Renal pelvis (tissue), 1 donor: ENCODE measurements at regions not wholly inside any gene's neighbourhood (a gene's known extent, or its start where the extent isn't known, plus 50 kb on each side); places are given as distances from the start of the nearest gene placed in this dataset.
"Not testable (repeated sequence)": the region's sequence is repeated elsewhere in the genome, so short reads cannot be mapped to it uniquely, and the experiment has no call there.

Source experiments
- DNase-seq: peaks from one replicate; pipeline ENCODE4 v3.0.0-alpha.2; 2013

DNA sequence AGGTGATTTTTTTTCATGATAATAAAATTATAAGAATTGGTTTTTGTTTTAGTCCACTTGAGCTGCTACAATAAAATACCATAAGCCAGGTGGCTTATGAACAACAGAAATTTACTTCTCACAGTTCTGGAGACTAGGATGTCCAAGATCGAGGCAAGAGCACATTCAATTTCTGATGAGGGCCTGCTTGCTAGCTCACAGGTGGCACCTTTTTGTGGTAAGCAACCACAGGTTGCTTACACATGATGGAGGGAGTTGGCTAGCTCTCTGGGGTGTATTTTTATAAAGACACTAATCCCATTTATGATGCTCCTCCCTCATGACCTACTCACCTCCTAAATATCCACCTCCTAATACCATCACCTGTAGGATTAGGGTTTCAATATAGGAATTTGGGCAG, 1248.5 kb upstream of the TENM3 start:
- DNase-seq: no peak

DNA sequence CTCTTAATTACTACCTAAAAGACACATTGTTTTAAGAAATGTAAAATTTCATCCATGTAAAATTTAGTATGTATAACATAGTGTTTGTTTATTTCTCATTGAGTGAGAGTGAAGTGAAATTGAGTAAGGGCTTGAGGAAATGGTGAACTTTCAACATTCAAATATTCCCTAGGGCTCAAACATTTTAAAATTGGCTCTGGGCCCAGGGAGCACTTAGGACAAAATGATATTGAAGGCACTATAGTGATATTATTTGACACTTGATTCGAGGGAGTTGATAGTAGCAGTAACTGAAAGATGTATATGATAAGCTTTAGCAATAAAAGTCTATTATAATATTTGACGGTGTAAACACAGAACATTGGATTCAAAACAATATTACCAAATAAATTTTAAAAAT, 1244.0 kb upstream of the TENM3 start:
- DNase-seq: no peak

DNA sequence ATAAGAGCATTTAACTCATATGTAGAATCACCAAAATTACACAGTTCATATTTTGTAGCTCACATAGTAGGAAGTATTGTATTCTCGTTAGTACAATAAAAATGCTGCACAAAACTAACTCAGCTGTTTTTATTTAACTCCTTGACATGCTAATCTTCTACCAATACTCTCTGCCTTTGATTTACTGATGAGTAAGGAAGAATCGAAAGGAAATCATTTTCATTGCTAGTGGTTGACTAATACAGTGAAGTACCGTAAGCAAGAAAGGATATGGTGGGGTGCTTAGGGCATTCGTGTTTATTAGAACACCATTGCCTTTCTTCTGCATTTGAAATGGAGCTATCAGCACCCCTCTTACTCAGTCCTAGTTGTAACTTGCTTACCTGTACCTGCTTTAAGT, 1239.1 kb upstream of the TENM3 start:
- DNase-seq: no peak

DNA sequence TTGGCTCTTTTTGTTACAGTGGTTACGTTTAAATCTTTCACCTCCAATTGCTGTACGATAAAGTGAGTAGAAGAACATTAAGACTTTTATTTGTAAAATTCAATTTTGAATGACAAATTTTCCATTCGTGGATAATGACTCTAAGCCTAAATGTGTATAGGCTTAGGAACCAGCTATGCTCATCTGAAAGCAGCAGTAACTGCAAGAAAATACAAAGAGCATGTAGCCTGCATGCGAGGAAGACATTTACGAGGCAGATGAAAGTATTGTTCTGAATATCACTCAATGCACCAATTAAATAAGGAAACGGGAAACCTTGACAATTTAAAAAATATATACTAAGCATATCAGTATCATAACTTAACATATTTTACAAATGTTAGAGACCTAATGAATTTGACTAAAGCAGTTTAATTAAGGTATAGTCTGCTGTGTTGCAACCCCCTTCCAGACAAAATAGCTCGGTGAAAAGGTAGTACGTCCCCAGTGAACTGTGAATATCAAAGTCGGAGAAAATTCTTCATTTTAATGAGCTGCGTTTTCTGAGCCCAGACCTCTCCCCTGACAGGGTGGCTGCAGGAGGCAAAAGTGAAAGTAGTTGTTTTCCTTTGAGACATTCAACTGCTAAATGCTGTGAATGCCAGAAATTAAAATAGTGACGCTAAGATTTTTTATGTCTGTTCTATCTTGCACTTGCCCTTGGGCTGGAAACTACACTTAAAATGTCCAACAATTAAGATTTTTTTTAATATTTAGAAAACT, 1236.5 kb upstream of the TENM3 start:
- no peak for DNase-seq

DNA sequence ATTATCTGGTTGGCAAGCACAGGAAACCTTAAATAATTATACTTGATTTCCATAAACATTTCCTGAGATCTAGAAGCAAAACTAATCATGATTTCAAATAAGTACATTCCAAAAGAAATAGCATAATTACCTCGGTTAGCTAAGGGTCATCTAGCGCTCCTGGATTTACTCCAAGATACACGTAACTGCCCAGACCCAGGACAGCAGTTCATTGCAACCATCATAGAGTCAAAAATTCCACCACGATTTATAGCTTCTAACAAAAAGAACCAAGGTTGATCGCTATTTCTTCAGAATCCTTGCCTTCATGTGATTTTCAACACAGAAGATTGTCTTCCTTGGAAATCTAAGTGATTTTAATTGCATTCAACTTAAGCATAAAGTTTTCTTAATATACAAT, 1235.5 kb upstream of the TENM3 start:
- no peak for DNase-seq

DNA sequence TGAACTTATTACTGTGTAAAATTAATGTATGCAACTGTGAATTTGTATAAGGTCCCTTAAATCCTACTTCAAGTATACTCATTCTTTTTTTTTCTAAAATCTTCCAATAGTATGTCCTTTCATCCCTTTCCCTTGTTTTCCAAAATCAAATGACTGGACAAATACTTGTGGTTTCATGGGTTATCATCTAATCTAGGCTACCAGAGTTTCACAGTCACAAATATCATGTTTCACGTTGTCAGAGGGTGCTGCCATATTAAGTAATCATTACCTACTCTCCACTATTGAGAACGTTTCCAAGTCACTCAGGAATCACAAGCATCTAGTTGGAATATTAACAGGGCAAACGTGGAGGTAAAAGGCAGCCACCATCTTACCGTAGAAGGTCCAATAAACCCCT, 1235.0 kb upstream of the TENM3 start:
- no peak for DNase-seq

DNA sequence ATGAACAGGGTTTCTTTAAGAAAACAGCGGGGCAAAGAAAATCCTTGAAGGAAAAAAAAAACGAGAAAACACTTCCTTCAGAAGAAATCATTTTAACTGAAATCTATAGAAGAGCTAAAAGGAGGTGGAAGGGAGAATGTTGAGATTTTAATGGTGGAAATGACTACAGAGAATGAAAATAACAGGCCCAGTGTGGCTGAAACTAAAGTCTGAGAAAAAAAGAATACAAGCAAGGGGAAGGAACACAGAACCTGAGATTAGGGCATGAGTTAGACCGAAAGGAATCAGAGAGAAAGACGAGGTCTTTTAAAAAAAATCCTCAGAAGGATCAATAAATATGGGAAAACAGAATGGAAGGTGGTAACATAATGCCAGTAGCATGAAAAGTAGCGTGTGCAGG, 1230.0 kb upstream of the TENM3 start:
- no peak for DNase-seq

DNA sequence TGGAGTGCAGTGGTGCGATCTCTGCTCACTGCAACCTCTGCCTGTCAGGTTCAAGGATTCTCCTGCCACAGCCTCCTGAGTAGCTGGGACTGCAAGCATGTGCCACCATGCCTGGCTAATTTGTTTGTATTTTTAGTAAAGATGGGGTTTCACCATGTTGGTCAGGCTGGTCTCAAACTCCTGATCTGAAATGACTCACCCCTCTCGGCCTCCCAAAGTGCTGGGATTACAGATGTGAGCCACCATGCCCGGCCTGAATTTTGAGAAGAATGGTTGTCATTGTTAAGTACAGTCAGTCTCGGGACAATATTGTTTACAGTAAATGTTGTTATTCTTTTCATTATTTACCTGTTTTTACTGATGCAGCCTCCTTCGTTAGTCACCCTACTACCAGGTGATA, 1226.2 kb upstream of the TENM3 start:
- no peak for DNase-seq

DNA sequence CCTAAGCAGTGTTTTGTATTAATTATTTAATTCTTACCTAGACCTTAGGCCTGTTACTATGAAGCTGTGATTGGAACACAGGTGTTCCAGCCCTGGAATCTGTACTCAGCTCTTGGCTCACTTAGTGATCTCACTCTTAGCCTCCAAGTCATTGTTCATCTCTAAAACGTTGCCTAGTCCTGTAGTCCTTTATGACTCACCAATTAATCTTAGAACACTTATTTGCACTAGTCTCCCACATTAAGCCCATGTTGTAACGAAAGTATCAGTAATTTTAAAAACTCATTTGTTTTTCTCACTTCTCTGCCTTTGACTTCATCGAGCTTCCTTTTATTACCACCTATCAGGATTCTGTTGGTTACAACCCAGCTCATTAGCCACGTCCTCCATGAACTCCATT, 1224.7 kb upstream of the TENM3 start:
- DNase-seq: no peak

DNA sequence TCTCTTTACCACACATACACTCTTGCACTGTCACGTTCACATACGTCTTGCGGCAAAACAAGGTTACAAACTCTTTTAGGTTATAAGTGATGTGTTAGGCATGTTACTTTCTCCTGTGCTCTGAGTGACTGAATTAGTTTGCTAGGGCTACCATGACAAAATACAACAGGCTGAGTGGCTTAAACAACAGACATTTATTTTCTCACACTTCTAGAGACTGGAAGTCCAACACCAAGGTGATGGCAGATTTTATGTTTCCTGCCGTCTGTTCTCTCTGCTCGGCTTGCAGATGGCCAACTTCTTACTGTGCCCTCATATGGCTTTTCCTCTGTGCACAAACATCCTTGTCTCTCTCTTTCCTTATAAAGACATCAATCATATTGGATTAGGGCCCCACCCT, 1224.3 kb upstream of the TENM3 start:
- peak; percentile 56 for DNase-seq

DNA sequence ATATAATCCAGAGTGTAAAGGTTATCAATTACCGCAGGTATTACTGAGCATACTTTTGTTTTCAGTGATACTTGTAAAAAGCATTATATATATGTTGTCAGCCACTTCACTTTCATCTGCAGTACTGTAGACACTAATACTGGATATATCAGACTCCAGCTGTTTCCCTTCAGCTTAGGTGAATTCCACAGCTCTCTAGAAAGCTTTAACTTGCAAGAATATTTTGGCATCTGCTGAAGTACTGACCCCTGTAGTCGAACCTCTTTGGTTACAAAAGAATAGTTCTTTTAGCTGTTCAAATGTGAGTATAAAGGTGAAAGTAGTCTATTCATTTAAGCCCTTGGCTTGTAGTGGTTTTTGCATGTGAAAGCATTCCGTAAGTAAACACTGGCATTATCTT, 1222.7 kb upstream of the TENM3 start:
- peak; percentile 56 for DNase-seq

DNA sequence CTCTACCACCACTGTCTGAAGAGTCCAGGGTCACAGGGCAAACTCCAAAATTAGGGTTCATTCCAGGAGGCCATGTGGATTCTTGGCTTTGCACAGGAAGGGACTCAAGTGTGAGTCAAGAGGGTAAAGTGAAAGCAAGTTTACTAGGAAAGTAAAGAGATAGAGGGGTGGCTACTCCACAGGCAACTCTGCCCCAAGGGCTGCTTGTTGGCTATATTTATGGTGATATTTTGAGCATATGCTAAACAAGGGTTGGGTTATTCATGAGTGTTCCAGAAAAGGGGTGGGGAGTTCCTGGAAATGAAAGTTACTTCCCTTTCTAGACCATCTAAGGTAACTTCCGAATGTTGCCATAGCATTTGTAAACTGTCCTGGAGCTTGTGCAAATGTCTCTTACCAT, 1222.0 kb upstream of the TENM3 start:
- no peak for DNase-seq

DNA sequence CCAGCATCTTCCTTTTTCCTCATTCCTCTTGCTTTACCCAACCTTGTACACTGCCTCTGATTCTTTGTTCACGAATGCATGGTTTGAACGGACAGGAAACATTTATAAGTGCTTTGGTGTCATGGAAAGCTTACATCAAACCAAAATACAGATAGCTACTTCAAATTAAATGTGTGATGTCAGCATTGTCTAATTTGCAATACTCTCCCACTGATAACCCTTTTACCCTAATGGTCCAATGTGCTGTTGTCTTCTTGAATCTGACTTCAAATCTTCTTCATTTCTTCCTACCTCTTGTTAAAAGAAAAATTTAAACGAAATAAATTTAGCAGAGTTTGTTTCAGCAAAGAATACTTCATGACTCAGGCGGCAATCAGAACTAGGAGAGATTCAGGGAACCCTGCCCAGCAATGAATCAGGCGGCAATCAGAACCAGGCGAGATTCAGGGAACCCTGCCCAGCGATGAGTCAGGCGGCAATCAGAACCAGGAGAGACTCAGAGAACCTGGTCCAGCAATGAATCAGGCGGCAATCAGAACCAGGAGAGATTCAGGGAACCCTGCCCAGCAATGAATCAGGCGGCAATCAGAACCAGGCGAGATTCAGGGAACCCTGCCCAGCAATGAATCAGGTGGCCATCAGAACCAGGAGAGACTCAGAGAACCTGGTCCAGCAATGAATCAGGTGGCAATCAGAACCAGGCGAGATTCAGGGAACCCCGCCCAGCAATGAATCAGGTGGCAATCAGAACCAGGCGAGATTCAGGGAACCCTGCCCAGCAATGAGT, 1212.9 kb upstream of the TENM3 start:
- DNase-seq: not testable (repeated sequence)

DNA sequence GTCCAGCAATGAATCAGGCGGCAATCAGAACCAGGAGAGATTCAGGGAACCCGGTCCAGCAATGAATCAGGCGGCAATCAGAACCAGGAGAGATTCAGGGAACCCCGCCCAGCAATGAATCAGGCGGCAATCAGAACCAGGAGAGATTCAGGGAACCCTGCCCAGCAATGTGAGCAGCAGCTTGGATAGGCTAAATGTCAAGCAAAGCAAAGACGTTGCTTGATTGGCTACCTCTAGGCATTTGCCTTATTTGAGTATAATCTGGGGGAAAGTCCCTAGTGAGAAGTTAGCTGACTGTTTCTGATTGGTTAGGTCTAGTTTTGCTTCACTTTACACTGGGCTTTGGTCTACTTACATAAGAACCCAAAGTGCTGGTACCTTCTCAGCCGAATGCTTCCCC, 1212.2 kb upstream of the TENM3 start:
- no peak for DNase-seq

DNA sequence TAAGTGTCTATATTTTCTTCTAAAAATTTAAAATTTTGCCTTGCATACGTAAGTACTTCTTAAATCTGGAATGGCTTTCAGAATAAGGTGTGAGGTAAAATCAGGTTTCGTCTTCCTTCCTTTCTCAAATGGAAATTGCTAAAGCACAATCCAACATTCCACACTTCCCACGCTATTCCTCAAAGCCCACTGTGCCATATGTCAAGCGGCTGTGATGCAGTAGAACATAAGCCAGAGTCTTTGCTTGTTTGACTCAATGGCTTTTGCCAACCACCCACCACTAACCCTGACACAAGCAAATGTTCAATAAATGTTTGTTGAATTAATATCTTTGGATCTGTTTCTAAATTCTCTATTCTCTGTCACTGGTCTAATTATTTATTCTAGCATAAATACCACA, 1199.7 kb upstream of the TENM3 start:
- no peak for DNase-seq

DNA sequence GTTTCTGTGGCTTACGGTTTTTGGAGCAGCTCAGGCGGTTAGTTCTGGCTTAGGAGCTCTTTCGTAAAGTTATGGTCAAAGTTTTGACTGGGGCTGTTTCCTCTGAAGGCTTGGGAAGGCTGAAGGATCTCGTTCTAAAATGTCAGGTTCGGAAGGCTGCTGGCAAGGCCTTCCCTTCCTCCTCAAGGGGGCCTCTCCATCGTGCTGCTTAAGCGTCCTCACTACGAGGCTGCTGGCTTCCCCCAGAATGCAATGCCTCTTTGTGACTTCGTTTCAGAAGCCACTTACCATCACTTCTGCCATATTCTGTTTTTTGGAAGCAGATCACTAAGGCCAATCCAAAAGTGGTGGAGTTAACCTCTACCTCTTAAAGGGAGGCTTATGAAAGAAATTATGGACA, 1196.4 kb upstream of the TENM3 start:
- DNase-seq: no peak

DNA sequence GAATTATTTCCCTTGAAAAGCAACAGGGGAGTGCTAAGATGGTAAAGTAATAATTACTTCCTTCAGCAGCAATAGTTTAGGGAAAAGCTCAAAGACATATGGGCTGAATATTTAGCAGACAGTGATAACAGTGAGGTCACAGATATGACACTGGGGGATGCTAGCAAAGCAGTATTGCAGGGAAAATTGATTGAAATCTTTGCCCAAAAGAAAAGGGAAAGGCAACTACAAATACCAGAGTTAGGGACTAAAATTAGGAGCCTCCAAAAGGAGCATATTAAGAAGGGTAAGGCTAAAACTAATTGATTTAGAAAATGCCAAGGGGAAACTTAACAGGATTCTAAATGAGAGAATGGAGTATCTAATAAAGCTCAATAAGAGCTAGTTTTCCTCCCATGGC, 1191.3 kb upstream of the TENM3 start:
- no peak for DNase-seq

DNA sequence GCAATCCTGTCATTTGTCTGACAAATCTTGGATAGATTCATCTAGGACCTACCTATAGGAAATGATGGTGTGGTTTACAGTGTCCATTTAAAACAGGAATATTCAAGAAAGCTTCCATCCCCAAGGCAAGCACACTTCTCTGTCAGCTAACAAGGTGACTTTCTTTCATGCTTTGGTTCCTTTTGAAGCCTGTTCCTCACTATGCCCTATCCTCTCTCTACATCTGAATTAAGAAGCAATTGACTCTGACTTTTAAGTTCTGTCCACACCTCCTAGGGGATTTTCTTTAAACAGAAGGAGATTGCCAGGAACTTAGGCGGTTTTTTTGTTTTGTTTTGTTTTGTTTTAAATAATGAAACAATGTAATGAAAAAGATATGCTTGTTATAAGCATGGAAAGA, 1181.4 kb upstream of the TENM3 start:
- DNase-seq: no peak

DNA sequence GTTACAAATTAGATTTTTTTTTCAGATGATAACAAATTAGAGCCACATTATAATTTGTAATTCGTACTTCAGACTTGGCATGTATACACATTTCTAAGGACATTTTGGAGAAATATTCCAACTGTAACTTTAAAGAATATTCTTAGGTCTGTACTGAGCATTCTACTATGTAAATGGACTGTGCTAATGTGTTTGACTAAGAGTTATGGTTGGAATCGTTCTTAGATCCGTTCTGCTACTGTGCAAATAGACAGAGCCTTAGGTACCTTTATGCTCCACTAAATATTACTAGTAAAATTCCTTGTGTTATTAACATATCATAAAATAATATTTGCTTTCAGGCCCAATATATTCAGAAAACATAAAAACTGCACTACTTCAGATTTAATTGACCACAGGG, 1180.0 kb upstream of the TENM3 start:
- DNase-seq: no peak

DNA sequence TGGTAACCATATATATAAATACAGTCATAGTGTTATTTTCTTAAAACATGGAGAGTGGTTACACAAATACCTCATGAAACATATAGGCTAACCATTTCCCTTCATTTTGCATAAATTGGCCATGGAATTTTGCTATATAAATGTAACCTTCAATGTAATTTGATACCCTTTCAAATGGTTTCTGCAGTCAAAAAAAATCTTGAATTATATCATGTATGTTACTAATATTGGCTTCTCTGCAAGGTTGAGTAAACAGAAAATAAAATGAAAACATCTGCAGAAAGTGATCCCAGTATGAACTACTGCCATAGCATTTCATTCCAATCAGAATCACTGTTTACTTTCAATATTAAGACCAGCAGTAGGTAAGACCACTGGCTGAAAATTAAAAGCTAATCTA, 1165.9 kb upstream of the TENM3 start:
- no peak for DNase-seq

DNA sequence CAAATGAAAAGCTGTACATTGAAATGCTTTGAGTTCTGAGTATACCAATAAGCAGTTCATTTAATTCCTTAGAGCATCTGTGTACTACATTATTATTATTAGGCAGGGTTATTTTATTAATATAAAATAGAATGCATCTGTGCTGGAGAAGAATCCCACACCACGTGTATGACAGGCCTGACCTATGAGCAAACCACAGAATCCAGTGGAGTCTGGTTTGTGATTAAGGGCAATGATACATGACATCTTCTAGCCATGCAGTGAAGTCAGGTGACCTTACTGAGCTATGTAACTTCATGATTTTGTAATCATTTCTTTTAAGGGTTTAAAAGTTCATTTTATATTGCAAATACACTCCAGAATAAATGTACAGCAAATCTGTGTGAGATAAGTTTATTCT, 1165.0 kb upstream of the TENM3 start:
- DNase-seq: no peak

DNA sequence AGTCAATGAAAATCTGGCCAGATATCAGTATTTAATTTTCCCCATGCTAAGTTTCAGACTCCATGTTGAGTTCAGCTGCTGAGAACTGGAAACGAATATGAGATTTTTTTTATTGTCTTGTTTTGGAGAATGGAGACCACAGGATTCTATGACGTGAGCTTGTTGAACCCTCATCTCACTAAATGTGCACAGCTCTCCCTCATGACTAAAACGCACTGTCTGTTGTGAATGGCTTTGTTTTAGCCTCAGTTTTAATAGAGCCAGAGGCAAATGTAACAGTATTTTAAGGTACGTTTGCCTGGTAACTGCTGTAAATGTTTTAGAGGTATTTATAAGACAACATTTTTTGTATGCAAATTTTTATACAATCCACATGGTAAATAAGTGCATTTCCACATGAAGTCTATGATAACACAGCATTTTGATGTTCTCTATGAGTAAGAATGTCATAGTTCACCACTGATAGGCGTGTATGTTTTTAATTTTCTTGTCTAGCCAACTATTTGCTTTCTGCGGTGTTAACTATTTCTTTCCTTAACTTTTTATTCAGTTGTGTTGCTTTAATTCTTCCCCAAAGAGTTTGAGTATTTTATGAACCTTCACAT, 1159.3 kb upstream of the TENM3 start:
- no peak for DNase-seq

DNA sequence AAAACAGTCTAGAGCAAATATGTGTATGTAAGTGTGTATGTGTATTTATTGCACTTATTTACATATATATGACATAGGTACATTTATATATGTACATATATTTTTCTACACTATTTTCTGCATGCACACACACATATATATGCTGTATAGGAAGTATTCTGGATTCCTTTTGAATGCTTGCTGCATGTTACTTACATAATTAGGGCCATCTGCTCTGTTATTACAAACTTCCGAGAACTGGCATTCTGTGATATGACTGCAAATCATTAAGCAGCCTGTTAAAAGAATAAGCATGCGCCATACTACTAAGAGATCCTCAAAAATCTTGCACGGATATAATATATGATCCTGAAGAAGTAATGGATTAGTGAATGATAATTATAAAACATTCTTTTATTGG, 1157.6 kb upstream of the TENM3 start:
- no peak for DNase-seq
